HG02642 (cell line): ENCODE measurements at regions not wholly inside any gene's neighbourhood (a gene's known extent, or its start where the extent isn't known, plus 50 kb on each side); places are given as distances from the start of the nearest gene placed in this dataset.

Source experiments
- ATAC-seq: cut with Tn5 transposase; IDR thresholded peaks from one replicate; pipeline ENCODE4 v1.9.1; 2021; ENCODE audit warnings: mild to moderate bottlenecking; ENCODE audit not compliant: unreplicated experiment, poor library complexity

DNA sequence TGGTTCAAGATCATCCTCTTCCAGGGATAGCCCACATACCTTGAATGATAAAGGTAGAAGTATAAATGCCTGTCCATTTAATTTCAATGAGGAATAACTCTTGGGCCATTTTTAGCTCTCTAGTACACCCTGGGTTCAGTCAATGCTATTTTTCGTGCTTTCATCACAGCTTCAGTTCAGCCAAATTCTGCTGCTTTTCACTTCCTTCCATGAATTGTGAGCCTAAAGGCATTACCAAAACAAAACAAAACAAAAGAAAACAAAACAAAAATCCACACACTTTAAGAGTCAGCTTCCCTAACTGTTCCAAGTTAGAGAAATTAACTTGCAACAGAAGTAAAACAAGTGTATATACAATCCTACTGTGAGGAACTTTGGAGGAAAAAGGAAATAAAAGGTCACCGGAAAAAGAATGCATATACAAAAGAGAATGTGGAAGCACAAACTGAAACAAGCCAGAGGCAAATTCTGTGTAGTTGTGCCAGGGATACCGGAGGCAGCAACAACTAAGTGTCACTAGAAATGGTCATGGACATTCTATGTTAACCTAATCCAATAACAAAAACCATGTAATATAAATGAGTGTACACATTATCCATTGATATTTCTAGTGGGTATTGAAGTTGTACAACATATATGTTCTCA is 423.1 kb downstream of the KCTD8 start:
- no peak for ATAC-seq

DNA sequence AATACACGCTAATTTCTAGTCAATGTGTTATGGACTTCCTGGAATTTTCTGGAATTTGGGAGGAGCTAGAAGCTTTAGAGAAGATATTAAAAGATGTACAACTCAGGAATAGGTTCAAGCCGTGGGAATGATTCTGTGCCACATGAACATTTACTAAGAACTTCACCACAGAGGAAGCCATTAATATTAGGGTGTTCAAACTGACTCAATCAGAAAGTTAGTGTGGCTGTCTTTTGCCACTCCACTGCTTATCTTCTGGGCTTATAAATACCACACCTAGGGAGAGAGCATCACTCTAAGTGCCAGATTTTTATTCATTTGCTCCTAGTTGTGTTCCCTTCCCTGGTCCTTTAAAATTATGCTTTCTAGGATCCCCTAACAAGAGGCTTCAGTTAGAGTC is 409.8 kb downstream of the KCTD8 start:
- ATAC-seq, result no peak

- ATAC-seq, result no peak
Observed at GRCh38 chr4:44046491-44046890, 402.1 kb downstream of the KCTD8 start.

DNA sequence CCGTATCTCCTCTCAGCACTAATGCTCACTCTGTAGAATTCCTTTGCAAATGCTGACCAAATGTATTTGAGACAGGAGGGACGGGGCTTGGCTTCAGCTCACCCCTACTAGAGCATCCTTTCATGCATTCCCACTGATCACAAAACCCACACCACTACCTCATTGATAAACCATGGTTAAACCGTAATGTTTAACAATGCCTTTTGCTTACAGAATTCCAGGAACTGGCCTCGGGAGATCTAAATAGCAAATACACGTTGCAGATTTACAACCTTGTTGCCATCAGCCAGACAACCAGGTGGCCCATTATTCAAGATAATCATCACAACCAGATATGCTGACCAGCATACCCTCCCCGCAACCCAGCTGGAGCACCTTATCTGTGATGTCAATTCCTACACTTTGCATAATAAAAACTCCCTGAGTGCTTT is 391.9 kb downstream of the KCTD8 start:
- ATAC-seq, result no peak

- ATAC-seq, result no peak
Observed at GRCh38 chr4:44070843-44071242, 377.8 kb downstream of the KCTD8 start.

- ATAC-seq, result no peak
Observed at GRCh38 chr4:44071959-44072955, 376.4 kb downstream of the KCTD8 start.

GRCh38 chr4:44086753-44087152 is 361.9 kb downstream of the KCTD8 start:
- ATAC-seq, result no peak

DNA sequence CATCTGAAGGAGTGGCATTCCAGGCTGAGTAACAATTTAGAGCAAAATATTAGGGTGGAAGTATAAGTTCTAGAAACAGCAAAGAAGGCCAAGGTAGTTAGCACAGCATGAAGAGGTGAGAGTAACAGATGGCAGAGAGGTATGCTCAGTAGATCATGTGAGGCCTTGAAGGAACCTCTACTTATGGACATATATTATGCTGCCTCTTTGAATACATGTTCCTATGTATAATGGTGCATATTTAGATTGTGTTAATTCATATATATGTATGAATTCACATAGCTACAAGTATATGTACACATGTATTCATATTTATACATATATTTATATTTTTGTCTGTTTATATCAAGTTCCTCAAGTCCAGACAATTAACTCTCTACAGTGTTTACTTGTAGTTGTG is 355.2 kb downstream of the KCTD8 start:
- ATAC-seq, result no peak

DNA sequence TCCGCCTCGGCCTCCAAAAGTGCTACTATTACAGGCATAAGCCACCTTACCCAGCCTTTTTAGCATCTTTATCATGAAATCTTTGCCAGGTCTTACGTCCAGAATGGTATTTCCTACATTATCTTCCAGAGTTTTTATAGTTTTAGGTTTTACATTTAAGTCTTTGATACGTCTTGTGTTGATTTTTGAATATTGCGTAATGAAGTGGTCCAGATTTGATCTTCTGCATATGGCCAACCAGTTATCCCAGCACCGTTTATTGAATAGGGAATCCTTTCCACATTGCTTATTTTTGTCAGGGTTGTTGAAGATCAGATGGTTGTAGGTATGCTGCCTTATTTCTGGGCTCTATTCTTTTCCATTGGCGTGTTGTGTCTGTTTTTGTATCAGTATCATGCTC is 349.6 kb downstream of the KCTD8 start:
- no peak for ATAC-seq

DNA sequence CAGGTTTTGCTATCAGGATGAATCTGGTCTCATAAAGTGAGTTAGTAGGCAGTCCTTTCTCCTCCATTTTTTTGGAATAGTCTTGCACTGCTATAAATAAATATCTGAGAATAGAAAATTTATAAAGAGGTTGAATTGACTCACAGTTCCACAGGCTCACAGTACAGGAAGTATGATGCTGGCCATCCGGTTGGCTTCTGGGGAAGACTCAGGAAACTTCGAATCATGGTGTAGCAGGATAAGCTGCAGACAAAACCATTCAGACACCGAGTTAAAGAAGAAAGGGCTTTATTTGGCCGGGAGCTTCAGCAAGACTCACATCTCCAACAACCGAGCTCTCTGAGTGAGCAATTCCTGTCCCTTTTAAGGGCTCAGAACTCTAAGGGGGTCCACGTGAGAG is 348.2 kb downstream of the KCTD8 start:
- ATAC-seq, result no peak

DNA sequence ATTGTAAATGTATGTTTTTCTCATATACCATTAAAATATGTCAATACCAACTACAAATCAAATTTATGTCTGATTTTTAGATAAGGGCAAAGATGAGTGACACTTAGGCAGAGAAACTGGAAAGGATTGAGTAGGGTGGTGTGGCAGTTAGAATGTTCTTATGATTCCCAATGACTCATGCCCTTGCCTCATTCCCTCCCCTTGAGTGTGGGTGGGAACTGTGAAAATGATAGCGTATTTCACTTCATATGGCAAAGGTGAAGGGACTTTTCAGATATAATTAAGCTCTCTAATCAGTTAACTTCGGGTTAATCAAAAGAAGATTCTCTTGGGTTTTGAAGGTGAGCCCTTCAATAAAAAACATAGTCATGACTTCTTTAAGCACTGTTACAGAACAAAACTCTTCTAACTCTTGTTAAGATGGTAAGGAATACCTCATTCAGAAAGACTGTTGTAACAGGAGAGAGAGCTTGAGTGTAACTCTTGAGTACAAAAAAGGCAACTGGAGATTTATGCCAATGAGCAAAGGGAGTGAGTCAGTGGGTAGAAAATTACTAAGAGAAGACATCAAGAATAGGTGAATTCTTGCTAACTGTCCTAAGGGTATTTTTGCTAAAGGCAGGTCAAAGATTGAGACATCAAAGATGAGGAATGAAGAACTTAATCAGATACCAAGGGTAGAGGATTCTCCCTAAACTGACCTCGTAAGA is 329.5 kb downstream of the KCTD8 start:
- no peak for ATAC-seq

- ATAC-seq, result no peak
Observed at GRCh38 chr4:44120646-44121045, 328.0 kb downstream of the KCTD8 start.

DNA sequence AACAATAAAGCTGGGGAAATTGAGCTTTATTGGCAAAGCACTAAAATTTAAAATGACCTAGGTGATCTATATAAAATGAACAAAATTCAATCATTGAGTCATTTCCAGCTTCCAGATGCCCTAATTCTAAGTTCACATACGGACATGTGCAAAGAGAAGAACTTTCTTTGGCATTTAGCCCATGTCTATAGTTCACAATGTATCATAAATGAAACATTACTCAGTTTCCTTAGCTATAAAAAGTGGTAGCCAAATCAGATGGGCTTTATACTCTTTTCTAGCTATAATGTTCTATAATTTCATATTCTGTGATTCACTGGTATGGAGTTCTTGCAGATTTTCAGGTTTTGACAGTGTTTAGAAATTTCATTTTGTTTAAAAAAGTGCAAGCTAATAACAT is 327.4 kb downstream of the KCTD8 start:
- no peak for ATAC-seq
